Activated naive CD4-positive, alpha-beta T cell treated with anti-CD3 and anti-CD28 coated beads for 36 hours (primary cell): ENCODE measurements at regions not wholly inside any gene's neighbourhood (a gene's known extent, or its start where the extent isn't known, plus 50 kb on each side); places are given as distances from the start of the nearest gene placed in this dataset.

Experiments used
- CTCF ChIA-PET: fragments of 350-600 bp; sonication (Branson Sonifier 250); formaldehyde crosslinking; loops from one replicate; lab custom pipeline; 2021; ENCODE audit warnings: antibody characterized with exemption; lab: Charles Lee
- DNase-seq: peaks from one replicate; pipeline ENCODE4 v3.0.0-alpha.2; 2020
- H3K27ac Mint-ChIP-seq: one replicate; pipeline ENCODE4 v1.8.0; 2021; ENCODE audit warnings: mild to moderate bottlenecking, mixed read lengths
- H3K27me3 Mint-ChIP-seq: one replicate; pipeline ENCODE4 v1.8.0; 2021; ENCODE audit warnings: low read depth, mixed read lengths
- H3K36me3 Mint-ChIP-seq: one replicate; pipeline ENCODE4 v1.8.0; 2021; ENCODE audit warnings: low read depth, mixed read lengths
- H3K4me1 Mint-ChIP-seq: one replicate; pipeline ENCODE4 v1.8.0; 2021; ENCODE audit warnings: low read depth, mixed read lengths
- H3K4me3 Mint-ChIP-seq: one replicate; pipeline ENCODE4 v1.8.0; 2021; ENCODE audit warnings: mild to moderate bottlenecking, moderate library complexity, mixed read lengths
- H3K9me3 Mint-ChIP-seq: one replicate; pipeline ENCODE4 v1.8.0; 2021; ENCODE audit warnings: mixed read lengths
- intact Hi-C: fragments of 100-400 bp; cut with micrococcal nuclease; formaldehyde crosslinking; loops from one replicate; pipeline ENCODE4 v1.15.1; 2023

- DNase-seq = no peak
- Mint-ChIP-seq H3K27ac (no peak overlapping the region), H3K27me3 (no peaks in the 10 kb centered on the region), H3K4me1 (peaks cover 57% of the 10 kb centered on the region), H3K4me3 (no peak overlapping the region), H3K36me3 (no peaks in the 10 kb centered on the region), H3K9me3 (peaks cover 3% of the 10 kb centered on the region)
- intact Hi-C loops = loop anchor here (5.0 kb wide), 1 partner anchor 363 kb away; no protein-coding TSS in a partner anchor
- CTCF ChIA-PET = no interaction called here
These were observed 156.4 kb downstream of the CD83 start for GRCh38 chr6:14274016-14274415.

GRCh38 chr6:14274546-14275492, 157.2 kb downstream of the CD83 start:
- CTCF ChIA-PET = interaction anchor here (1.8 kb wide), 1 partner anchor 64 kb away, joined by 4 read pairs; no protein-coding TSS in a partner anchor
- no peak for DNase-seq
- Mint-ChIP-seq H3K4me1 (peaks cover 55% of the 10 kb centered on the region), H3K4me3 (no peak overlapping the region), H3K27ac (no peak overlapping the region), H3K9me3 (peaks cover 3% of the 10 kb centered on the region), H3K36me3 (no peaks in the 10 kb centered on the region), H3K27me3 (no peaks in the 10 kb centered on the region)
- intact Hi-C loops = loop anchor here (5.0 kb wide), 5 partner anchors 107 to 1502 kb away; no protein-coding TSS in a partner anchor

- Mint-ChIP-seq H3K9me3 (peaks cover 3% of the 10 kb centered on the region), H3K27ac (no peak overlapping the region), H3K27me3 (no peaks in the 10 kb centered on the region), H3K36me3 (no peaks in the 10 kb centered on the region), H3K4me1 (peaks cover 49% of the 10 kb centered on the region), H3K4me3 (no peak overlapping the region)
- DNase-seq = no peak
- CTCF ChIA-PET = interaction anchor here (1.8 kb wide), 1 partner anchor 65 kb away, joined by 4 read pairs; no protein-coding TSS in a partner anchor
- intact Hi-C loops = loop anchor here (5.0 kb wide), 4 partner anchors 107 to 1502 kb away; no protein-coding TSS in a partner anchor
These were observed 157.9 kb downstream of the CD83 start for GRCh38 chr6:14275493-14275851.

GRCh38 chr6:14276071-14276470, 158.5 kb downstream of the CD83 start:
- Mint-ChIP-seq H3K36me3 (no peaks in the 10 kb centered on the region), H3K4me3 (no peak overlapping the region), H3K4me1 (peaks cover 43% of the 10 kb centered on the region), H3K9me3 (peaks cover 3% of the 10 kb centered on the region), H3K27me3 (no peaks in the 10 kb centered on the region), H3K27ac (peak overlapping the region; percentile 17)
- CTCF ChIA-PET = interaction anchor here (1.8 kb wide), 1 partner anchor 65 kb away, joined by 4 read pairs; no protein-coding TSS in a partner anchor
- DNase-seq = no peak
- intact Hi-C loops = loop anchor here (1.0 to 5.0 kb wide), 9 partner anchors 65 to 1501 kb away; no protein-coding TSS in a partner anchor

- H3K4me1 Mint-ChIP-seq = peaks cover 37% of the 10 kb centered on the region
- intact Hi-C loops = loop anchor here (1.0 to 5.0 kb wide), 11 partner anchors 66 to 1500 kb away; no protein-coding TSS in a partner anchor
- CTCF ChIA-PET = interaction anchor here (0.6 kb wide), 1 partner anchor 687 kb away, joined by 5 read pairs; no protein-coding TSS in a partner anchor
These were observed 159.3 kb downstream of the CD83 start for GRCh38 chr6:14276667-14277404.

GRCh38 chr6:14277405-14277930, 159.9 kb downstream of the CD83 start:
- CTCF ChIA-PET = no interaction called here
- peak; percentile 39 for DNase-seq
- H3K27ac Mint-ChIP-seq = peak overlapping the region; percentile 85
- no peaks in the 10 kb centered on the region for H3K9me3 Mint-ChIP-seq
- H3K4me3 Mint-ChIP-seq = peak overlapping the region; percentile 40
- intact Hi-C loops = loop anchor here (1.0 to 5.0 kb wide), 10 partner anchors 67 to 1500 kb away; no protein-coding TSS in a partner anchor
- no peaks in the 10 kb centered on the region for H3K36me3 Mint-ChIP-seq
- no peaks in the 10 kb centered on the region for H3K27me3 Mint-ChIP-seq
- H3K4me1 Mint-ChIP-seq = peaks cover 37% of the 10 kb centered on the region

More at GRCh38 chr6:14276667-14277404, 159.3 kb downstream of the CD83 start:
- H3K9me3 Mint-ChIP-seq = peaks cover 3% of the 10 kb centered on the region
- no peaks in the 10 kb centered on the region for H3K36me3 Mint-ChIP-seq
- no peaks in the 10 kb centered on the region for H3K27me3 Mint-ChIP-seq
- peak; percentile 63 for DNase-seq
- peak overlapping the region; percentile 85 for H3K27ac Mint-ChIP-seq
- peak overlapping the region; percentile 40 for H3K4me3 Mint-ChIP-seq

GRCh38 chr6:14278006-14278405, 160.4 kb downstream of the CD83 start:
- peaks cover 37% of the 10 kb centered on the region for H3K4me1 Mint-ChIP-seq
- peak; percentile 41 for DNase-seq
- no peak overlapping the region for H3K4me3 Mint-ChIP-seq
- H3K9me3 Mint-ChIP-seq = no peaks in the 10 kb centered on the region
- CTCF ChIA-PET = interaction anchor here (1.3 kb wide), 1 partner anchor 433 kb away, joined by 3 read pairs; no protein-coding TSS in a partner anchor
- no peaks in the 10 kb centered on the region for H3K36me3 Mint-ChIP-seq
- intact Hi-C loops = loop anchor here (5.0 kb wide), 4 partner anchors 104 to 1499 kb away; no protein-coding TSS in a partner anchor
- no peaks in the 10 kb centered on the region for H3K27me3 Mint-ChIP-seq
- H3K27ac Mint-ChIP-seq = peak overlapping the region; percentile 85

GRCh38 chr6:14278446-14278845, 160.9 kb downstream of the CD83 start:
- Mint-ChIP-seq H3K27me3 (no peaks in the 10 kb centered on the region), H3K9me3 (no peaks in the 10 kb centered on the region), H3K27ac (no peak overlapping the region), H3K4me3 (no peak overlapping the region), H3K36me3 (no peaks in the 10 kb centered on the region), H3K4me1 (peaks cover 37% of the 10 kb centered on the region)
- intact Hi-C loops = loop anchor here (5.0 kb wide), 4 partner anchors 104 to 1499 kb away; no protein-coding TSS in a partner anchor
- CTCF ChIA-PET = interaction anchor here (1.3 kb wide), 1 partner anchor 432 kb away, joined by 3 read pairs; no protein-coding TSS in a partner anchor
- no peak for DNase-seq

- H3K4me3 Mint-ChIP-seq = no peak overlapping the region
- CTCF ChIA-PET = no interaction called here
- DNase-seq = no peak
- H3K27me3 Mint-ChIP-seq = no peaks in the 10 kb centered on the region
- H3K9me3 Mint-ChIP-seq = no peaks in the 10 kb centered on the region
- no peak overlapping the region for H3K27ac Mint-ChIP-seq
- H3K4me1 Mint-ChIP-seq = peaks cover 33% of the 10 kb centered on the region
- intact Hi-C loops = no loop called here
- H3K36me3 Mint-ChIP-seq = no peaks in the 10 kb centered on the region
These were observed 162.5 kb downstream of the CD83 start for GRCh38 chr6:14280006-14280510.

- Mint-ChIP-seq H3K4me3 (no peak overlapping the region), H3K27me3 (no peaks in the 10 kb centered on the region), H3K4me1 (peaks cover 25% of the 10 kb centered on the region), H3K27ac (no peak overlapping the region), H3K9me3 (no peaks in the 10 kb centered on the region), H3K36me3 (no peaks in the 10 kb centered on the region)
- DNase-seq = no peak
- CTCF ChIA-PET = no interaction called here
- intact Hi-C loops = no loop called here
These were observed 163.3 kb downstream of the CD83 start for GRCh38 chr6:14280766-14281293.

GRCh38 chr6:14281811-14282660, 164.5 kb downstream of the CD83 start:
- Mint-ChIP-seq H3K27me3 (no peaks in the 10 kb centered on the region), H3K27ac (no peak overlapping the region), H3K36me3 (no peaks in the 10 kb centered on the region), H3K4me1 (peaks cover 13% of the 10 kb centered on the region), H3K4me3 (no peak overlapping the region), H3K9me3 (no peaks in the 10 kb centered on the region)
- CTCF ChIA-PET = no interaction called here
- no peak for DNase-seq
- intact Hi-C loops = no loop called here
